ENCODE measurements at regions not wholly inside any gene's neighbourhood (a gene's known extent, or its start where the extent isn't known, plus 50 kb on each side); places are given as distances from the start of the nearest gene placed in this dataset.
"Not testable (repeated sequence)": the region's sequence is repeated elsewhere in the genome, so short reads cannot be mapped to it uniquely, and the experiment has no call there.

DNA sequence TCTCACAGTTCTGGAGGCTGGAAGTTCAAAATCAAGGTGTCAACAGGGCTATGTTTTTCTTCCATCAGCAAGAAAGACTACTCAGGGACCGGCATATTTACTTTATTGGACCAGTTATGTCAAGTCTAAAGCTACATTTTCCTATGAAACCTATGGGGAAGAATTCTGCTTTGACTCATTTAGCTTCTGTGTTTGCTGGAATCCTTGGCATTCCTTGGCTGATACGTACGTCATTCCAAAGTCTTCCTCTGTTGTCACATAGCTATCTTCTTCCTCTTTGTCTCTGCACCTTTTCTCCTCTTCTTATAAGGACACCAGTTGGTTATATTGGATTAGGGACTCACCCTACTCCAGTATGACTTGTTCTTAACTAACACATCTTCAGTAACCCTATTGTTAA is 137.4 kb upstream of the FBXO11 start:
- no peak for DNase-seq (ENCODE audit: low read depth in 2 of 2)

DNA sequence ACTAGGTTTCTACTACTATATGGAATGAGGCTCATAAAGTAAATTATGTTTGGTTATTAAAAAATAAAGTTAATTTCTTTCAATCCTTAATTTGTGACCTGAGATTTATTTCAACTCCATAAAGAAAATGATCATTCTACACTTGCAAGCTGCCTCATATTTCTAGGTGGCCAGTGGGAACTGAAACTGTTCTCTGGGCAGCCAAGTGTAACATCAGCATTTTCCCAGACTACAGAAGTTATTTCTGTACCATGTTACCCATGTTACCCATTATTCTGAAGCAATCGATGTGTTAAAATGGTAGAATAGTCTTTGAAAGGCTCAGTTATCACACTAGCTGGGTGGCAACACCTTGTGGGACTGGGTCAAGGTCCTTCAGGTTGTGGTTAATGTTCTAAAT is 139.3 kb upstream of the FBXO11 start:
- no peak for DNase-seq (ENCODE audit: low read depth in 2 of 2)

DNA sequence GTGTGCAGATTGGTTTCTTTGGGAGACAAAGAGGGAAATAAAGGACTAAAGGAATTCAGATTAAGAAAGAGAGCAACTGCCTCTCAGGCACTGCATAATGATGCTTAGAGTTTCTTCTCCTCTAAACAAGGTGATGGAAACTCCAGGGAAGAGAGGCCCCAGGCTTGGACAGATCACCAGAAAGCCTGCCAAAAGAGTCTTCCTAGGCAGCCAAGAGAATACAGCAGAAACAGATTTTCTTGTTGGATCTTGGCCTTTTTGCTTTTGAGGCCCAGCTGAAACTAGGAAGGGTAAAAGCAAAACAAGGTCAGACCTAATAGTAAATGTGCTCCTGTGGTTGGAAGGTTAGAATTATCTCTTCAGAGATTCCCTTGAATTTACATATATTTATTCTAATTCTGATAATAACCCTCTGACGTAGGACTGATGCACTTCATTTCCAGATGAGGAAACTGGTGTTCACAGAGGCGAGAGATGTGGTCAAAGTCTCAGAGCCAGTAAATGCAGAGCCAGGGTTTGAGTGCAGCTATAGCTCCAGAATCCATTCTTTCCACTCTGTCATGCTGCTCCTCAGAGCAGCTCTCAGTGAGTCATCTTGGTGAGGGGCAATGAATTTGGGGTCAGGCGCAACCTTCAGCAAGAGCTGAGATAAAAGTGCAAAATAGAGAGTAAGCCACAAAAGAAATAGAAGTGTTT is 142.3 kb upstream of the FBXO11 start:
- DNase-seq (ENCODE audit: low read depth in 2 of 2) = no peak

DNA sequence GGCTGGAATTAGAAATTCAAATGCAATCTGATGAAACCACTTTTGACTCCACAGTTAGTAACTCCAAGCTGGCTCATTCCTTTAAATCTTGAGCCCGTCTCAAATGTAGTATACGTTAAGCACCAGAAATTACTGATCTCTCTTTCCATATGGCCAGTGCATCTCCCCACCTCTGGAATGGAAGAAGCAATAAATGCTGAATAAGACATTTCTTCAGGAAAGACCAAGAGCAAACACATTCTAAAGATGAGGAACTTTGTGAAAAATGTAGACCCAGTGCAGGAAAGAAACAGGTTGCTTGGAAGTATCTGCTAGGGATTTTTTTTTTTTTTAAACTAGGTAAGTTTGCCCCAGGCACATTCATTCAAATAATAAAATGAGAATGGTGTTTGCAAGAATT is 143.1 kb upstream of the FBXO11 start:
- DNase-seq (ENCODE audit: low read depth in 2 of 2) = no peak

DNA sequence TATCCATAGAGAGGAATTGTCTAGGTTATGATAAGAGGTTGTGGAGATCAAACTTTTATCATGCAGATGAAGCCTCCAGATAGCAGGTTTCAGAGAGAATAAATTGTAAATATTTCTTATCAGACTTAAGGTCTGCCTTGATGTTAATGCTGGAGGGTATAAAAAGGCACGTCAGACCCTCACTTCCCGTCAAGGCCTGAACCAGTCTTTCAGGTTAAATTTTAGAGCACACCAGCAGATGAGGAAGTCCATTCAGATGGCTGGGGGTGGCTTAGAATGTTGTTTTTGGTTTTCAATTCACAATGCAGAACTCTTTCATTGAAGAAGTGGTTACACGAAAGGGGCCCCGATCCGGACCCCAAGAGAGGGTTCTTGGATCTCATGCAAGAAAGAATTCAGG is 144.4 kb upstream of the FBXO11 start:
- no peak for DNase-seq (ENCODE audit: low read depth in 2 of 2)

DNA sequence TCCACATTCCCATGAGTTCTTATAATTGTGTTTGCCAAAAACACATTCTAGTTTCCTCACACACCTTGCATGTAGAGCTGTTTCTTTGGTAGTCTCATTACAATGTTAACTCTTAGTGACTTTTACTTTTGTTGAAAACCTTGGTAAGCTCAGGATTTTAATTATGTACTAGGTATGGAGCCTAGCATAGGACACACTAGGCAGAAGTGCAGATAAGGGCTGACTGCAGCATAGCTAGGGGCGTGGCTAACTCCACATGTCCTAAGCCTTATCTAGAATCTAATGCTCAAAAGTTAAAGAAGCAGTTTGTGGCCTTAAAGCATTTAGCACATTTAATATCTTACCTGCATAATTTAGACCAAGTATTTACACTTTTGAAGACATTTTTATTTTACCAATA is 153.7 kb upstream of the FBXO11 start:
- no peak for DNase-seq (ENCODE audit: low read depth in 2 of 2)

DNA sequence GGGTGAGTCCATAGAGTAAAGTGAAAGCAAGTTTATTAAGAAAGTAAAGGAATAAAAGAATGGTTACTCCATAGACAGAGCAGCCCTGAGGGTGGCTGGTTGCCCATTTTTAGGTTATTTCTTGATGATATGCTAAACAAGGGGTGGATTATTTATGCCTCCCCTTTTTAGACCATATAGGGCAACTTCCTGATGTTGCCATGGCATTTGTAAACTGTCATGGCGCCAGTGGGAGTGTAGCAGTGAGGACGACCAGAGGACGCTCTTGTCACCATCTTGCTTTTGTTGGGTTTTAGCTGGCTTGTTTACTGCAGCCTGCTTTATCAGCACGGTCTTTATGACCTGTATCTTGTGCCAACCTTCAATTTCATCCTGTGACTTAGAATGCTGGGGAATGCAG is 155.4 kb upstream of the FBXO11 start:
- DNase-seq (ENCODE audit: low read depth in 2 of 2) = not testable (repeated sequence)

DNA sequence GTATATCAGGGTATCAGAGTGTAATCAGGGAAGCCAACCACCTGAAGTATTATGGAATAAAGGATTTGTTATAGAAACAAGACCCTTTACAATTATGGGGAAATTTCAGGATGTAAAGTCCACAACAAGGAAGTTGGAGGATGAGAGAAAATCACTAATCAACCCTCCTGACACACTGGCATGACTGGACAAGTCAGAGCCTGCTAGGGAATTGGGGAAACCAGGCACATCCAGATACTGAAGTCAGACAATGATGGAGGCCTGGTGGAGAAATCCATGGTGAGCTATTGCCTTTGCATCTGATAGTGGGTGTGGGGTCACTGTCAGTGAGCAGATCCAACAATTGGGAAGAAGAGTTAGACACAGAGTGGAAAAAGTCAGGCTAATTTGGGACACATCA is 158.8 kb upstream of the FBXO11 start:
- DNase-seq (ENCODE audit: low read depth in 2 of 2) = no peak

DNA sequence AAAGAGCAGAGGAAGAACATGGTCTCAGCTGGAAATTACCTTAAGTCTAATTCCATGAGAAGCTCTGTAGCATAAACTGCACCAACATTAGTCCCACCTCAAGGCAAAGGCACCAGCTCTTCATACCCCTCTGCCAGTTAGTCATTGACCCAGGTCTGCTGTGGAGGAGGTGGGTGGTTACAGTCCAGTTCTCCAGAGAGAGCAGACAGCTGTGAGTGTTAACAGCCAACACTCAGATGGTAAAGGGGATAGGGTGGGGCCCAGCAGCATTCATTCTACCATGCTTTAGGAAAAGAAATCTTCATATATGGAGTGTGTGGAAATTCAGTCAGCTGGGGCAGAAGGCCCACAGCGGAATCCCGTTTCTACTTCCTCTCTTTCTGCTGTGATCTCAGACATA is 159.7 kb upstream of the FBXO11 start:
- no peak for DNase-seq (ENCODE audit: low read depth in 2 of 2)

DNA sequence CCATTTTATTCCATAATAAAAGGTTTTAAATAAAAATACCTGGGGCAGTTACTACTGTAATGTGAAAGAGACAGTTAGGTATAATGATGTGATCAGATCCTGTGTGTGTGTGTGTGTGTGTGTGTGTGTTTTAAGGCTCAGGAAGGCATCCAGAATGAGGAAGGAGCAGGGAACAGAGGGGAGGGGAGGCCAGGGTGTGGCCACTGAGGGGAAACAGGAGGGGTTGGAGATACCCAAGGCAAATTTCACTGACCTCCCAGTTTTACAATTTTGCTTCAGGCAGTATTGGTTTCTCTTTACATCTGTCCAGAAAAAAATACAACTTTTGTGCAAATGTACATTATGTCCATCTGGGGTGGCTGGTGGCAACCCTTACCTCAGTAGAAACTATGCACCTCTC is 163.5 kb upstream of the FBXO11 start:
- DNase-seq (ENCODE audit: low read depth in 2 of 2) = no peak

DNA sequence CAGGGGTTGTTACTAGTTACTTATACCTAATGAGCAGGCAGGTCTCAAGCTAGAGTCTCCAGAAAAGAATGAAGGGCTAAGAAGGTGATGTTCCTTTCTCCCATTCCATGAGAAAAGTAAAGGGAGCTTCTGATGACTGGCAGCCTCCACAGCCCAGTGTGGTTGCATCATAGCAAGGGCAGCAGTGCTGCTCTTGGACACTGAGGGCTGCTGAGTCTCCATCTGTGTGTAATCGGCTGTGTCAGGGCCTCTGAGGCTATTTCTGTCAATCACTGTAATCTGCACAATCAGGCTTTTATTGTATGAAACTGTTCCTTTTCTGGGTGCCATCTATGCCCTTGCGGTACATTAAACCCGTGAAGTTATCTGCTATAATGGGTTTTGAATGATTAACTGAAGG is 164.1 kb upstream of the FBXO11 start:
- no peak for DNase-seq (ENCODE audit: low read depth in 2 of 2)

DNA sequence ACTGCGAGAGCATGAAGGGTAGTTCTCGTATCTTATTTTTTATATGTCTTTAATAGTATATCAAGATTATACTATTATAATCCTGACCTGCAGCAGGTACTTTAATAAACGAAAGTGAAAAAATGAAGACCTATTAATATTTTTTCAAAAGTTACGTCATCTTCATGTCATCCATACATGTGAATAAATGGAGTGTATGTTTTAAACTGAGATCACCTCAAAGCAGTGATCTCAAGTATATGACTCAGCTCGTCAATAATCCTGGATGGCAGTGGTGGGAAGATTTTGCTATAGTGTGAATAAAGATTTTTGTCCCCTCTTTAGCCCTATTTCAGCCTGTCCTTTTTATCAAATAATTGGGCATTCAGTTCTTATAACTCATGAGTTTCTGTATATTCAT is 166.3 kb upstream of the FBXO11 start:
- no peak for DNase-seq (ENCODE audit: low read depth in 2 of 2)

DNA sequence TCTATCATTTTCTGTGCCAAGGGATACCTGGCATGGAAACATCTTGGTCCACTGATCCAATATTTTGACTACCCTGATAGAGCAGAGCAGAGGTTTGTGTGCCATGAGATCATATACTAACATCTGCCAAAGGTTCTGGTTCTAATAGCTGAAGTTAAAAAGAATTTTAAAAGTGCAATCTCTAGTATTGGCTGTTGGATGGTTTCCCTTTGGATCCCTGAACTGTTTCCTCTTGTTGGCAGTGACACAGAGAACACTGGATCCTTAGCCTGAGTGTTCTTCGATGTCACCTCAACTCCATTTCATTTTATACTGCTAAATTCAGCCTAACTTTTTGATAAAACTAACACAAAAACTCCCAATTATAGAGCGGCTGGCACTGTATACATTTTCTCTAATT is 169.3 kb upstream of the FBXO11 start:
- no peak for DNase-seq (ENCODE audit: low read depth in 2 of 2)

DNA sequence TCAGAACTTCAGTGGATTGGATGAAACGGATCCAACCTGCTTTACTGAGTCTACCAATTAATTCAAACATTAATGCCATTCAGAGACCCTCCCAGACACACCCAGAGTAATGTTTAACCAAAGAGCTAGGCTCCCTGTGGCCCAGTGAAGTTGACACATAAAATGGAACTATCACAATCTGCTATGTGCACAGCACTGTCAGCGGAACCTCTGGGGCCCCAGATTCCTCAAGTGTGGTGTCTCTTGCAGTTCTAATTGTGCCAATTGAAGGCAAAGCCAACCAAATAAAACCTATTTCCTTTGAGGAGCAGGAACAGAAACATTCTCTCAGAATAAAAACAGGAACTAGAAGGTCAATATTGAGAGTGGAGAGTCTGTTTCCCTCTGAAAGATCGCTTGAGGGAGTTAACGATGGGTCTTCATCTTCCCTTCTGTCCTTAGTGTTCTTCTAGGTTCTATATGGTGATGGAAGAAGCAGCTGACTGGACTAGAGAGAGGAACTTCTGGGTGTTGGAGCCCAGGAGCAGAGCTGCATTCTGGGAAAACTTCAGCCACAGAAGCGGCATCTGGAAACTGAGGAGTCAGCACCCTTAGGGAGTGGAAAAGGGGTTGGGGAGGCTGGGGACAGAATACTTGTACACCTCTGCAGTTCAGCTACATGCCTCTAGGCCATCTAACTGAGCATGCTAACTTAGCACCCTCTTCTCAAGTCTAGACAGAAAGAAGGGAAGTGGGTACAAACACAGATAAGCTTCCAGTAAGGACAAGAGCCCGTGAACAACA is 174.4 kb upstream of the FBXO11 start:
- DNase-seq (ENCODE audit: low read depth in 2 of 2) = no peak

DNA sequence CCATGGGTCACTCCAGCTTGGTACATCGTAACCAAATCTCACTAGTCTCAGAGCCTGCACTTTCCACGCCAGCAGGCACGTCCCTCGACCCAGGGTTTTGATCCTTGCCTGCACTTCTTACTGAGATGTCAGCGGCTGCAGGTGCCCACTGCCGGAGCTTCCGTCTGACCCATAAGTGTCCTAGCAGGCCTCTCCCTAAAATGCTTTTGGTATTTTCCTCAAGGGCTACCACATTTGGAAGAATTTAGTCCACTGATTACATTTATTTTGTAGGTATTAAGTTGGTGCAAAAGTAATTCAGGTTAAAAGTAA is 175.0 kb upstream of the FBXO11 start:
- DNase-seq (ENCODE audit: low read depth in 2 of 2) = no peak

DNA sequence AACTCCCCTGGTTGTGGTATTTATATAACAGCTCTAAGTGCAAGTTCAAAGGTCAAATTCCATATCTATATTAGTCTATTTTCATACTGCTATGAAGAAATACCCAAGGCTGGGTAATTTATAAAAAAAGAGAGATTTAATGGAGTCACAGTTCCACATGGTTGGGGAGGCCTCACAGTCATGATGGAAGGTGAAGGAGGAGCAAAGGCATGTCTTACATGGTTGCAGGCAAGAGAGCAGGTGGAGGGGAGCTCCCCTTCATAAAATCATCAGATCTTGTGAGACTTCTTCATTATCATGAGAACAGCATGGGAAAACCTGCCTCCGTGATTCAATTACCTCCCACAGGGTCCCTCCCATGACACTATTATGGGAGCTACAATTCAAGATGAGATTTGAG is 179.6 kb upstream of the FBXO11 start:
- DNase-seq (ENCODE audit: low read depth in 2 of 2) = no peak

DNA sequence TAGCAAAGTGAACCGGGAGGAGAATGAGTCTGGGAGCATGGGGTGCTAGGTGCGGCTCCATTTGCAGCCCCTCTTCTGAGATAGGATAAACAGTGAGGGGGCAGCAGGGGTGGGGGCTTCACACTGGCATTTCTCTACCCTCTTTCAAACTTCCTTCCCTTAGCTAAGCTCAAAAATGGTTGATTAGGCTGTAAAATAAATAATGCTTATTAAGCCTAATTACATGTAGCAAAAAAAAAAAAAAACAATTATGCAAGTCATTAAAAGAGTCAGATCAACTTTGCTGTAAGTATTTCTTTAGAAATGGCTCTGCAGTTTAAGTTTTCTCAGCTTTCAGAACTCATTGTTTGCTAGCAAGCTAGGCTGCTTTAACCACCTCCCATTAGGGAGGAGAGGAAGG is 182.7 kb upstream of the FBXO11 start:
- no peak for DNase-seq (ENCODE audit: low read depth in 2 of 2)

DNA sequence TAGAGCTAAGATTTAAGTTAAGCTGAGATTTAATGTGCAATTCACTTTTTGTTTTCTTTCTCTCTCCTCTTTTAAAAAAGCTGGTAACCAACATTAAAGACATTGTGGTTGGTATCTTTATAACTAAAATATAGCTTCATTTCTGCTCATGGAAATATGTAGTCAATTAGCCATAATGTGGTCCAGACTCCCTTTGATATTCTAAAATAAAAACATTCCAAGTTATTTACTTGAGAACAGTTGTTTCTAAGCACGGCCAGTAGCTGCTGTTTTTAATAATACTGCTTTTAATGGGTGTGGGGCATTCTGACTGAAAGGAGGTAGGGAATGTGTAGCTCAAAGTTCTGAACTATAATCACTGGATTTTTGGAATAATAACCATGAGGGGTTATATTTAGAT is 183.3 kb upstream of the FBXO11 start:
- DNase-seq (ENCODE audit: low read depth in 2 of 2) = no peak

DNA sequence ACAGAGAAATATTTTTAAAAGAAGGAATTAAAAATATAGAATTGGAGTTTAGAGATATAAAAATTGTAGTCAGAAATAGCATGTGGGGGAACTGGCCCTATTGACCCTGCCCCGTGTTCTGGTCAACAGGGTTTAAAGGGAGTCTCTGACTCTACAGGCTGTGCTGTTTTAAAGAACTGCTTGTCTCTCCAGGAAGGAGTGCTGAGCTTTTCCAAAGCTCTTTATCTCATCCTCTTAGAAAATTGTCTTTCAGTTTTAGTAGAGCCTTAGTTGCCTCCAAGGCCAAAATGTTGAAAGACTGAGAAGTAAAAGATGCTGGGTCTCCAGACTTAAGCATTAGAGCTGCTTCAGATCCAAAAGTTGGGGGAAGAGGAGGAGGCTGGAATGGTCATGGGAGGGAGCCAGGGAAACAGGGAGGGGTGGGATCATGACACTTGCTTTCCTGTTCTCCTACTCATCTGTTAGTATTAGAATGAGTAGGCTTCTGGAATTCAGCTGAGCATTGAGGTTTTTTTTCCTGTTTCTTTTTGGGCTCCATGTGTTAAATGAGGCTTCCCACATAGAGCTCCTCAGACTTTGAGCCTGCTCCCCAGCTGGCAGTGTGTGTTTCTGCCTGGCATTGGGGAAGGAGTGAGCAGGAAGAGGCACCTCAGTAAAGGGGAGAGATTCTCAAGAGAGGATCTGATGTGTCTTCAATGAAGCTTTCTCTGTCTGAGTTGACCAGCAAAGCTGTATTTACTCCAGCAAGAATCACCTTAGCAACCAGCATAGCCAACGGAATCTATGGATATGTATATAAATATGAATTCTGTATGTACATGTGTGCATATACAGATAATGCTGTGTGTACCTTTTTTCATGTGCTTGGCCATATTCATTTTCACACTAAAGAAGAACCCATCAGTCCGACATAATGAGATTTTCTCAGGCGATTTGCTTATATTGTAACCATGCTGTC is 186.8 kb upstream of the FBXO11 start:
- DNase-seq (ENCODE audit: low read depth in 2 of 2) = no peak

DNA sequence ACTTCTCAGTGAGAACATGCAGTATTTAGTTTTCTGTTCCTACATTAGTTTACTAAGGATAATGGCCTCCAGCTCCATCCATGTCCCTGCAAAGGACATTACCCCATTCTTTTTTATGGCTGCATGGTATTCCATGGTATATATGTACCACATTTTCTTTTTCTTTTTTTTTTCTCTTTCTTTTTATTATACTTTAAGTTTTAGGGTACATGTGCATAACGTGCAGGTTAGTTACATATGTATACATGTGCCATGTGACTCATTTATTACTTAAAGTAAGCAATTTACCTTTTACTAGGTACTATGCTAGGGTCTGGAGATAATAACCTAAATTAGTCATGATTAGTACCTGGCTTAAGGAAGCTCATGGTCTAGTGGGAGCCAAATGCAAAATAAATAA is 190.5 kb upstream of the FBXO11 start:
- DNase-seq (ENCODE audit: low read depth in 2 of 2) = not testable (repeated sequence)

DNA sequence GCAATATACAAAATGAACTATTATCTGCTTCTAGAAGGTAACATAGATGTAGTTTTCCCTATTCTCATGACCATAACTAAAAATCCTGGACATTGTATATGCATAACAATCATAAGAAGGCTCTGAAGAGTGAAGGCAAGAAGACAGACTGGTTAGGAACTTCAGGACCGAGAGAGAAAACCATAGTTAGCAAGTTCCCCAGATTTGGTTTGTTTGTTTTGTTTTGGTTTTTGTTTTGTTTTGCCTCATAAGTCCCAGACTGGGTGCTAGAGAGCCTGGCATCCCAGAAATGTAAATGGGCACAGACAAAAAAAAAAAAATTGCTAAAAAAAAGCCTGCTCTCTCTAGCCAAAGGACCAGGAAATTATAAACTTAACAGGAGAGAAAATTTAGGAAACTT is 192.2 kb upstream of the FBXO11 start:
- no peak for DNase-seq (ENCODE audit: low read depth in 2 of 2)

DNA sequence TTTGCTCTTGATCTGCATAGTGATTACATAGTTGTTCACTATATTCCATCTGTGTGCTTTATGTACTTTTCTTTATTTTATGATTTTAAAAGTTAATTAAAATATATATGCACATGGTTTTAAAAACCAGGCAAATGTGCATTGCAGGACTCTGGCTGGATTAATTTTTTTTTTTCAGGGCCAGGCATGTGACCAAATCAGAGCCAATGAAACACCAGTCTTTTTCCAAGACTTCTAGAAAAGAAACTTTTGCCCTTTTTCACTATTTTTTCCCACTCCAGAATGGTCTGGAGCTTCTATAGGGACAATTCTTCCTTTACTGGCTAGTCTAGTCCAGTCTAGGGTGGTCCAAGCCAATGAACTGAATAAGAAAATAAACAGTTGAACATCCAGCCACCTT is 198.1 kb upstream of the FBXO11 start:
- DNase-seq (ENCODE audit: low read depth in 2 of 2) = no peak

DNA sequence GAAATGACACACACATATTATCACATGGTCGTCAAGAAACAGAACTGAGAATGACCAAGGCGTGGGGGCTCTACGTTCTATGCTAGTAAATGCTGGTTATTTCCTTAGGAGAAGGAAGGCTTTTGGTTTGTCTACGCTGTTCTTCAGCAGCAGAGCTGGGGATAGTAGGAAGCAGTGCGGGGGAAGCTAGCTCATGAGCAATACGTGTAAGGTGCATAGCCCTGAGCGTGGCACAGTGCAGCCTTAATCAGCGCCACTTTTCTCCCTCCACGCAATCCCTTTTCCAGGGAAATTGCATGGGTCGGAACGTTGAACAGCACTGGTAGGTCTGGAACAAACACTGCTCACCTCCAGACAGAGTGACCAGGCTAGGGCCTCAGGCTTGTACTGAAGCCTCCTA is 199.6 kb upstream of the FBXO11 start:
- no peak for DNase-seq (ENCODE audit: low read depth in 2 of 2)
